A673 (cell line): ENCODE measurements at regions not wholly inside any gene's neighbourhood (a gene's known extent, or its start where the extent isn't known, plus 50 kb on each side); places are given as distances from the start of the nearest gene placed in this dataset.

Experiments used
- EZH2 ChIP-seq: fragments of 200-600 bp; sonication (generic); IDR thresholded peaks from 2 replicates; pipeline ENCODE4 v1.6.1; 2017; ENCODE audit warnings: borderline replicate concordance, low read depth, mild to moderate bottlenecking, mixed read lengths, antibody characterized with exemption, low read length; ENCODE audit not compliant: poor library complexity, severe bottlenecking
- TF ChIP-seq, protein P1 (sequence below): fragments of 300-800, 200-600 bp; sonication (generic); conservative IDR thresholded peaks from 2 replicates; pipeline ENCODE4 v1.5.1; 2017; ENCODE audit warnings: low read depth, mild to moderate bottlenecking, antibody characterized with exemption, low read length, moderate library complexity, mixed read lengths

DNA sequence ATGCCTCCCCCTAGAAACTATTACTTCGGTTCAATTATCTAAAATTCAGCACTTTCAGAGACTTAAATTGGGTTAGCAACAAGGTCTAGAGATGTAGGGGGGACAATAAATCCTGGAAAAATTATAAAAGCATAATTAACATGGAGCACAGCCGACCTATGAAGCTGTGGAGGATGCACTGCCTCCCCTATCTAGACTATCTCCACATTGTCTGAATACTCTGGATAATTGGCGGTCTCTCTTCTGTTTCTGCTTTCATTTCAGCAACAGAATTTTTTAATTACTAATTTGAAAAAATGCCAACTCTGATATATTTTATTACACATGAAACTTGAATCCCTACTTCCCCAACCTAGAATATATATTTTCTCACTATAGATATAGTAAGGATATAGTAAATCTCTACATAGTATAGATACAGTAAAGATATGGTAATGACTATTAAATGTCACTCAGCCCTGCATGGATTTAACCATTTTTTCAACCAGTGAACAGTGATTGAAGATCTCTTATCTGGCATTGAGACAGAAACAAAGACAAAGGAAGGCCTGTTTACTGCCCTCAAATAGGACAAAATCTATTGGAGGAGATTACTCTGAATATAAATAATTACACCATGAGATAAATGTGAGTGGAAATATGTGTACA lies 157.6 kb downstream of the BLID start:
- TF ChIP-seq, protein P1, sequence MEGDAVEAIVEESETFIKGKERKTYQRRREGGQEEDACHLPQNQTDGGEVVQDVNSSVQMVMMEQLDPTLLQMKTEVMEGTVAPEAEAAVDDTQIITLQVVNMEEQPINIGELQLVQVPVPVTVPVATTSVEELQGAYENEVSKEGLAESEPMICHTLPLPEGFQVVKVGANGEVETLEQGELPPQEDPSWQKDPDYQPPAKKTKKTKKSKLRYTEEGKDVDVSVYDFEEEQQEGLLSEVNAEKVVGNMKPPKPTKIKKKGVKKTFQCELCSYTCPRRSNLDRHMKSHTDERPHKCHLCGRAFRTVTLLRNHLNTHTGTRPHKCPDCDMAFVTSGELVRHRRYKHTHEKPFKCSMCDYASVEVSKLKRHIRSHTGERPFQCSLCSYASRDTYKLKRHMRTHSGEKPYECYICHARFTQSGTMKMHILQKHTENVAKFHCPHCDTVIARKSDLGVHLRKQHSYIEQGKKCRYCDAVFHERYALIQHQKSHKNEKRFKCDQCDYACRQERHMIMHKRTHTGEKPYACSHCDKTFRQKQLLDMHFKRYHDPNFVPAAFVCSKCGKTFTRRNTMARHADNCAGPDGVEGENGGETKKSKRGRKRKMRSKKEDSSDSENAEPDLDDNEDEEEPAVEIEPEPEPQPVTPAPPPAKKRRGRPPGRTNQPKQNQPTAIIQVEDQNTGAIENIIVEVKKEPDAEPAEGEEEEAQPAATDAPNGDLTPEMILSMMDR, result no peak
- no peak for TF ChIP-seq EZH2
